ENCODE measurements at regions not wholly inside any gene's neighbourhood (a gene's known extent, or its start where the extent isn't known, plus 50 kb on each side); places are given as distances from the start of the nearest gene placed in this dataset.

- Histone ChIP-seq H3K18ac (ENCODE audit: insufficient read length, low read depth, low read length) (no peak overlapping the region), H2AFZ (ENCODE audit: low read length) (no peak overlapping the region), H2BK12ac (ENCODE audit: insufficient read length, low read depth, low read length) (no peak overlapping the region), H2BK15ac (ENCODE audit: low read depth, low read length) (no peak overlapping the region), H3K4me2 (ENCODE audit: insufficient read depth, insufficient read length, low read length) (no peak overlapping the region), H3T11ph (ENCODE audit: low read length) (no peak overlapping the region), H3K9me3 (ENCODE audit: control insufficient read depth, low read depth, low read length) (no peaks in the 10 kb centered on the region), H2AK5ac (ENCODE audit: insufficient read length, low read length) (no peak overlapping the region), H4K5ac (ENCODE audit: insufficient read length, low read depth, low read length) (no peak overlapping the region), H4K20me1 (ENCODE audit: control insufficient read depth, insufficient read depth, insufficient read length) (no peaks in the 10 kb centered on the region), H3K14ac (ENCODE audit: insufficient read depth, low read length) (no peak overlapping the region), H2BK20ac (ENCODE audit: low read depth, low read length, poor library complexity, severe bottlenecking) (no peak overlapping the region), H3K4ac (ENCODE audit: low read depth, low read length) (no peak overlapping the region), H3K79me2 (ENCODE audit: insufficient read depth, low read length) (no peaks in the 10 kb centered on the region), H3K56ac (ENCODE audit: insufficient read length, low read depth, low read length) (no peak overlapping the region), H4K91ac (ENCODE audit: insufficient read length, low read depth, low read length) (no peak overlapping the region), H2BK120ac (ENCODE audit: low read depth, low read length, poor library complexity, severe bottlenecking) (no peak overlapping the region), H3K23me2 (ENCODE audit: insufficient read length, low read depth, low read length, poor library complexity, severe bottlenecking) (no peaks in the 10 kb centered on the region), H3K9ac (ENCODE audit: extremely low read depth, insufficient read length, low read length) (no peak overlapping the region), H3K27ac (ENCODE audit: insufficient read length, low read depth, low read length) (no peak overlapping the region), H3K4me1 (ENCODE audit: insufficient read depth, low read length) (peaks cover under 1% of the 10 kb centered on the region; the same call in 1 of the 2 replicates), H3K23ac (ENCODE audit: insufficient read length, low read depth, low read length) (no peak overlapping the region), H2BK5ac (ENCODE audit: insufficient read length, low read length) (no peak overlapping the region), H3K27me3 (ENCODE audit: insufficient read depth, low read length) (no peaks in the 10 kb centered on the region), H4K8ac (replicated peaks; ENCODE audit: insufficient read length, low read depth, low read length) (no peak overlapping the region), H3K79me1 (ENCODE audit: insufficient read depth, low read depth, low read length, poor library complexity, severe bottlenecking) (no peaks in the 10 kb centered on the region)
- Mint-ChIP-seq H3K4me3 (no peak overlapping the region), H3K4me1 (peaks cover 29 to 35% of the 10 kb centered on the region in 2 experiments), H3K36me3 (ENCODE audit: insufficient read depth in 1 of 3, low read depth in 3 of 3) (no peaks in the 10 kb centered on the region; a peak in 1 of 7 replicates), H3K27ac (no peak overlapping the region), H3K9me3 (no peaks in the 10 kb centered on the region), H3K27me3 (ENCODE audit: low read depth) (peaks cover 2% of the 10 kb centered on the region; the same call in 1 of the 2 replicates)
- no CpG with 5 or more reads among the region's 3 CpGs for WGBS (ENCODE audit: extremely low coverage, insufficient read length, low lambda C conversion rate)
- DNase-seq = no peak
- no peak for TF ChIP-seq CTCF (conservative IDR thresholded peaks at IDR 0.05)
Observed at GRCh38 chr6:6717953-6718352, 129.4 kb downstream of the LY86 start.
